ENCODE measurements at regions not wholly inside any gene's neighbourhood (a gene's known extent, or its start where the extent isn't known, plus 50 kb on each side); places are given as distances from the start of the nearest gene placed in this dataset.
"Not testable (repeated sequence)": the region's sequence is repeated elsewhere in the genome, so short reads cannot be mapped to it uniquely, and the experiment has no call there.

- Mint-ChIP-seq H3K36me3 (ENCODE audit: unreplicated experiment) (no peaks in the 10 kb centered on the region), H3K4me1 (ENCODE audit: unreplicated experiment) (peaks cover 18% of the 10 kb centered on the region), H3K9me3 (ENCODE audit: unreplicated experiment) (no peaks in the 10 kb centered on the region), H3K4me3 (ENCODE audit: unreplicated experiment) (no peak overlapping the region), H3K27ac (ENCODE audit: unreplicated experiment) (no peak overlapping the region), H3K27me3 (ENCODE audit: unreplicated experiment) (no peaks in the 10 kb centered on the region)
- no peak for DNase-seq (ENCODE audit: extremely low spot score, unreplicated experiment)
- TF ChIP-seq, protein P1, sequence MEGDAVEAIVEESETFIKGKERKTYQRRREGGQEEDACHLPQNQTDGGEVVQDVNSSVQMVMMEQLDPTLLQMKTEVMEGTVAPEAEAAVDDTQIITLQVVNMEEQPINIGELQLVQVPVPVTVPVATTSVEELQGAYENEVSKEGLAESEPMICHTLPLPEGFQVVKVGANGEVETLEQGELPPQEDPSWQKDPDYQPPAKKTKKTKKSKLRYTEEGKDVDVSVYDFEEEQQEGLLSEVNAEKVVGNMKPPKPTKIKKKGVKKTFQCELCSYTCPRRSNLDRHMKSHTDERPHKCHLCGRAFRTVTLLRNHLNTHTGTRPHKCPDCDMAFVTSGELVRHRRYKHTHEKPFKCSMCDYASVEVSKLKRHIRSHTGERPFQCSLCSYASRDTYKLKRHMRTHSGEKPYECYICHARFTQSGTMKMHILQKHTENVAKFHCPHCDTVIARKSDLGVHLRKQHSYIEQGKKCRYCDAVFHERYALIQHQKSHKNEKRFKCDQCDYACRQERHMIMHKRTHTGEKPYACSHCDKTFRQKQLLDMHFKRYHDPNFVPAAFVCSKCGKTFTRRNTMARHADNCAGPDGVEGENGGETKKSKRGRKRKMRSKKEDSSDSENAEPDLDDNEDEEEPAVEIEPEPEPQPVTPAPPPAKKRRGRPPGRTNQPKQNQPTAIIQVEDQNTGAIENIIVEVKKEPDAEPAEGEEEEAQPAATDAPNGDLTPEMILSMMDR (IDR thresholded peaks at IDR 0.05): no peak
Measured at GRCh38 chr3:166275024-166275390, 437.8 kb upstream of the BCHE start.

DNA sequence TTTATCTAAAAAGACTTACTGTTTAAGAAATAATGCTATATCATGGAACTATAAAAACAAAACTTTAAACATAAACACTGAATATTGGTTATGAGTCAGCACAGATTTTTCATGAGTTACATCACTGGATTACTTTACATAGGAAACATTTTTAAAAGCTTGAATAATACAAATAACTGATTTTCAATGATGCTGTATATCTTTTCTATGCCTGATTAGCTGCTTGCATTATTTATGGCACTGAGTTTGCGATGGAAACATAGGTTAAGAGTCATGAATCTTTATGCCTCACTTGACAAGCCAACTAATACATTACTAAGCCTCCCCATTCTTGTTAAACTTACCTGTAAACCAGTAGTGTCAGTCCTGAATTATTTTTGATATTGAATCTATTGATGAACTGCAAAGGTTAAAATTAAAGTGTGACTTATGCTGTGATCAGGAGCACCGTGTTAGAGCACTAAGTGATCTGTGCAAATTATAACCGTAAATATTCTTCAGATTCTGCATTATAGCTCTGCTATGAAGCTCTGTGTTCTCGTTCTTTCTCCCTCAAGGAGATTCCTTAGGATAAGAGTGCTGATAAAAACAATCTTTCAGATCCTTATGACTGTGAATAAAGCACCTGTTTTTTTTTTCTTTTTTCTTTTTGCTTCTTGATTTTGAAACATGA lies 437.3 kb upstream of the BCHE start:
- Mint-ChIP-seq H3K27ac (ENCODE audit: unreplicated experiment) (peak overlapping the region; percentile 62), H3K9me3 (ENCODE audit: unreplicated experiment) (no peaks in the 10 kb centered on the region), H3K27me3 (ENCODE audit: unreplicated experiment) (no peaks in the 10 kb centered on the region), H3K4me1 (ENCODE audit: unreplicated experiment) (peaks cover 18% of the 10 kb centered on the region), H3K36me3 (ENCODE audit: unreplicated experiment) (no peaks in the 10 kb centered on the region), H3K4me3 (ENCODE audit: unreplicated experiment) (no peak overlapping the region)
- TF ChIP-seq, protein P1 (IDR thresholded peaks at IDR 0.05): no peak
- DNase-seq (ENCODE audit: extremely low spot score, unreplicated experiment): no peak

GRCh38 chr3:166270429-166270828 lies 433.2 kb upstream of the BCHE start:
- Mint-ChIP-seq H3K4me1 (ENCODE audit: unreplicated experiment) (peaks cover 18% of the 10 kb centered on the region), H3K36me3 (ENCODE audit: unreplicated experiment) (no peaks in the 10 kb centered on the region), H3K9me3 (ENCODE audit: unreplicated experiment) (no peaks in the 10 kb centered on the region), H3K27me3 (ENCODE audit: unreplicated experiment) (no peaks in the 10 kb centered on the region), H3K27ac (ENCODE audit: unreplicated experiment) (no peak overlapping the region), H3K4me3 (ENCODE audit: unreplicated experiment) (no peak overlapping the region)
- DNase-seq (ENCODE audit: extremely low spot score, unreplicated experiment): no peak
- TF ChIP-seq, protein P1 (IDR thresholded peaks at IDR 0.05): no peak

DNA sequence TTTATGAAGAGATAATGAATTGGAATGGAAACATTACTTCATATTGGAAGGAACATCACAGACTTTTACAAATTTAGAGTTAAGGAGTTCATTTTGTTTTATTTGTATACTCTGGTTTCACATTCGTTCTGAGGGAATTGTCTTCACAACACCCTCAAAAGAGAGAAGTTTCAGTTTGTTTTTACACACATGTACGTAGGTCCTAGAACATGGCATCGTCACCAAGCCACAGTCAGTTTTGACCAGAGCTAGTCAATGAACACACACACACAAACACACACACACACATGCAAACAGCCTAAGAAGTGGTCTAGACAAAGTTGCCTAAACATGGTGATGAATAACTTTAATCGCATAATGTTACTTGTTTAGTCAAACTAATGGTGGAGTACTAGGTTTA lies 427.9 kb upstream of the BCHE start:
- Mint-ChIP-seq H3K27me3 (ENCODE audit: unreplicated experiment) (peaks cover 12% of the 10 kb centered on the region), H3K4me1 (ENCODE audit: unreplicated experiment) (no peaks in the 10 kb centered on the region), H3K9me3 (ENCODE audit: unreplicated experiment) (no peaks in the 10 kb centered on the region), H3K27ac (ENCODE audit: unreplicated experiment) (no peak overlapping the region), H3K36me3 (ENCODE audit: unreplicated experiment) (no peaks in the 10 kb centered on the region), H3K4me3 (ENCODE audit: unreplicated experiment) (no peak overlapping the region)
- DNase-seq (ENCODE audit: extremely low spot score, unreplicated experiment): no peak
- TF ChIP-seq, protein P1 (IDR thresholded peaks at IDR 0.05): no peak

- Mint-ChIP-seq H3K36me3 (ENCODE audit: unreplicated experiment) (no peaks in the 10 kb centered on the region), H3K27me3 (ENCODE audit: unreplicated experiment) (peaks cover 12% of the 10 kb centered on the region), H3K9me3 (ENCODE audit: unreplicated experiment) (no peaks in the 10 kb centered on the region), H3K4me3 (ENCODE audit: unreplicated experiment) (no peak overlapping the region), H3K27ac (ENCODE audit: unreplicated experiment) (no peak overlapping the region), H3K4me1 (ENCODE audit: unreplicated experiment) (no peaks in the 10 kb centered on the region)
- no peak for DNase-seq (ENCODE audit: extremely low spot score, unreplicated experiment)
- TF ChIP-seq, protein P1 (IDR thresholded peaks at IDR 0.05): no peak
Measured at GRCh38 chr3:166263460-166263859, 426.2 kb upstream of the BCHE start.

GRCh38 chr3:166258293-166258850 lies 421.1 kb upstream of the BCHE start:
- not testable (repeated sequence) for H3K9me3 Mint-ChIP-seq (ENCODE audit: unreplicated experiment); H3K36me3 Mint-ChIP-seq (ENCODE audit: unreplicated experiment); DNase-seq (ENCODE audit: extremely low spot score, unreplicated experiment); H3K4me3 Mint-ChIP-seq (ENCODE audit: unreplicated experiment); H3K27ac Mint-ChIP-seq (ENCODE audit: unreplicated experiment); H3K4me1 Mint-ChIP-seq (ENCODE audit: unreplicated experiment)
- H3K27me3 Mint-ChIP-seq (ENCODE audit: unreplicated experiment): peaks cover 11% of the 10 kb centered on the region

Measured in osteocyte (in vitro differentiated cells).